ENCODE measurements at regions not wholly inside any gene's neighbourhood (a gene's known extent, or its start where the extent isn't known, plus 50 kb on each side); places are given as distances from the start of the nearest gene placed in this dataset.

GRCh38 chr13:86090181-86090580 lies 291.0 kb upstream of the SLITRK6 start:
- 31 to 39% methylated on average over 2 of the region's 2 CpGs for WGBS, 2 donors
- ATAC-seq (ENCODE audit: insufficient read depth, low FRiP score), result no peak
- Histone ChIP-seq H3K9ac (ENCODE audit: insufficient read depth in 1 of 2, low read length in 2 of 2) (no peak overlapping the region), H3K27ac (ENCODE audit: low read depth in 1 of 2, low read length in 1 of 2) (no peak overlapping the region), H3K9me3 (ENCODE audit: control insufficient read depth in 4 of 4, insufficient read depth in 3 of 4, low read length in 3 of 4) (no peaks in the 10 kb centered on the region), H3K27me3 (ENCODE audit: control insufficient read depth in 3 of 3, insufficient read depth in 3 of 3, low read length in 2 of 3) (no peaks in the 10 kb centered on the region), H3K4me1 (ENCODE audit: control insufficient read depth in 5 of 5, insufficient read depth in 5 of 5, low read length in 5 of 5) (no peaks in the 10 kb centered on the region), H3K36me3 (ENCODE audit: control insufficient read depth in 4 of 4, insufficient read depth in 4 of 4, low read length in 4 of 4) (no peaks in the 10 kb centered on the region), H3K4me3 (no peak overlapping the region)
- TF ChIP-seq CTCF (IDR thresholded peaks at IDR 0.05; ENCODE audit: control extremely low read depth, extremely low read depth), result no peak
- DNase-seq, result no peak

DNA sequence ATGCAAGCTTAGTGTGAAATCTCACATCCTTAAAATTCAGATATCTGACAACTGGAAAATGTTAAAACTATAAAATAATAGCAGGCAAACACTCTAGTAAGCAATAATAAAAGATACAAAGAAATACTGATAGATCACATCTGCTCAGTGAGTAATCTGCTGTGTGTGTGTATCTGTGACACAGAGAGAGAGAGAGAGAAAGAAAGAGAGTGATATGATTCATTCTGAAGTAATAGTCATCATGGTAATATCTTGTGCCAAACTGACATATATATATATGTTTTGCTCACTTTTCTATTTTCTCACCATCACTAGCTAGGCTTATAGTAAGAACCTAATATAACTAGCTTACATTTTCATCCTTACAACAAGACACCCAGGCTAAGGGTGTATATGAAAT lies 288.0 kb upstream of the SLITRK6 start:
- Histone ChIP-seq H3K27ac (ENCODE audit: low read depth in 1 of 2, low read length in 1 of 2) (no peak overlapping the region), H3K4me1 (ENCODE audit: control insufficient read depth in 5 of 5, insufficient read depth in 5 of 5, low read length in 5 of 5) (no peaks in the 10 kb centered on the region), H3K9ac (ENCODE audit: insufficient read depth in 1 of 2, low read length in 2 of 2) (no peak overlapping the region), H3K36me3 (ENCODE audit: control insufficient read depth in 4 of 4, insufficient read depth in 4 of 4, low read length in 4 of 4) (no peaks in the 10 kb centered on the region), H3K4me3 (no peak overlapping the region), H3K27me3 (ENCODE audit: control insufficient read depth in 3 of 3, insufficient read depth in 3 of 3, low read length in 2 of 3) (no peaks in the 10 kb centered on the region), H3K9me3 (ENCODE audit: control insufficient read depth in 4 of 4, insufficient read depth in 3 of 4, low read length in 3 of 4) (no peaks in the 10 kb centered on the region)
- TF ChIP-seq CTCF (IDR thresholded peaks at IDR 0.05; ENCODE audit: control extremely low read depth, extremely low read depth), result no peak
- ATAC-seq (ENCODE audit: insufficient read depth, low FRiP score), result no peak
- no peak for DNase-seq

DNA sequence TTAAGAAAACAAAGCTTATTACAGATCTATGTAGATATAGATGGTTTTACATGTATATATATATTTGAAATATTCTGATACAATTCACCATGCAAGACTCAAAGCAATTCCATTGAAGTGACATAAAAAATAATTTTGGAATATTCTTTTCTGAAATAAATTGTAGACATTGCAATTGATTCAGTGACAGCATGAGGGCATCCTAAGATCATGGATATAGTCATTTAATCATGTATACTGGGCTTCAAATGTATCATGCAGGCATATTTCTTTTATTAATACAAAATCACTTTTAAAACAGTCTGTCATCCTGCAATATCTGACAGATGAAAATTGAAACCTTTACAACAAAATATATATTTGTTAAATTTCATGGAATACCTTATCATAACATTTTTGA lies 286.7 kb upstream of the SLITRK6 start:
- no peak for TF ChIP-seq CTCF (IDR thresholded peaks at IDR 0.05; ENCODE audit: control extremely low read depth, extremely low read depth)
- Histone ChIP-seq H3K9me3 (ENCODE audit: control insufficient read depth in 4 of 4, insufficient read depth in 3 of 4, low read length in 3 of 4) (no peaks in the 10 kb centered on the region), H3K27ac (ENCODE audit: low read depth in 1 of 2, low read length in 1 of 2) (no peak overlapping the region), H3K9ac (ENCODE audit: insufficient read depth in 1 of 2, low read length in 2 of 2) (no peak overlapping the region), H3K4me1 (ENCODE audit: control insufficient read depth in 5 of 5, insufficient read depth in 5 of 5, low read length in 5 of 5) (no peaks in the 10 kb centered on the region), H3K4me3 (no peak overlapping the region), H3K36me3 (ENCODE audit: control insufficient read depth in 4 of 4, insufficient read depth in 4 of 4, low read length in 4 of 4) (no peaks in the 10 kb centered on the region), H3K27me3 (ENCODE audit: control insufficient read depth in 3 of 3, insufficient read depth in 3 of 3, low read length in 2 of 3) (no peaks in the 10 kb centered on the region)
- peak in 2 of 3 donors; percentile 23 to 27 for DNase-seq
- ATAC-seq (ENCODE audit: insufficient read depth, low FRiP score), result no peak

DNA sequence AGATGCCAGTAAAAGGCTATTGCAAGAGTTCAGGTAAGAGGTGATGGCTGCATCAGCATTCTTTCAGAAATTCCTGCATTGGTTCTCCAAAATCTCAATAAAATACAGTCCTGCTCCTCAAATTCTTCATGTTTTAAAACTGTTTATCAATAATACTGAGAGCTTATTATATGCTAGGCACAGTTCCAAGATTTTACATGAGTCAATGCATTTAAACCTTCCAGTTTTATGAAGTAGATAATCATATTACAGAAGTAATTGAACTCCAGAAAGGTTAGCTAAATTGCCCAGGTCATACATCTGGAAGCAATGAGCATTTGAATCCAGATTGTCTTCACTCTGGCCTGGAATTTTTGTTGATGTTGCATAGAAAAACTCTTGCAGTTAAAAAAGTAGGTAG lies 282.9 kb upstream of the SLITRK6 start:
- ATAC-seq (ENCODE audit: insufficient read depth, low FRiP score) (no peak), DNase-seq (no peak)
- H3K4me3 ChIP-seq, result no peak overlapping the region
- H3K9ac ChIP-seq (ENCODE audit: insufficient read depth in 1 of 2, low read length in 2 of 2), result no peak overlapping the region
- H3K36me3 ChIP-seq (ENCODE audit: control insufficient read depth in 4 of 4, insufficient read depth in 4 of 4, low read length in 4 of 4), result no peaks in the 10 kb centered on the region
- no peaks in the 10 kb centered on the region for H3K9me3 ChIP-seq (ENCODE audit: control insufficient read depth in 4 of 4, insufficient read depth in 3 of 4, low read length in 3 of 4)
- H3K4me1 ChIP-seq (ENCODE audit: control insufficient read depth in 5 of 5, insufficient read depth in 5 of 5, low read length in 5 of 5), result no peaks in the 10 kb centered on the region
- no peak overlapping the region for H3K27ac ChIP-seq (ENCODE audit: low read depth in 1 of 2, low read length in 1 of 2)
- no peaks in the 10 kb centered on the region for H3K27me3 ChIP-seq (ENCODE audit: control insufficient read depth in 3 of 3, insufficient read depth in 3 of 3, low read length in 2 of 3)
- no peak for TF ChIP-seq CTCF (IDR thresholded peaks at IDR 0.05; ENCODE audit: control extremely low read depth, extremely low read depth)

Data from lung (tissue), 11 donors.